22Rv1 (cell line): ENCODE measurements at regions not wholly inside any gene's neighbourhood (a gene's known extent, or its start where the extent isn't known, plus 50 kb on each side); places are given as distances from the start of the nearest gene placed in this dataset.

Experiments
- ZFX ChIP-seq: fragments of 450-650 bp; IDR thresholded peaks from 2 replicates; pipeline ENCODE4 v1.6.1; 2017; ENCODE audit warnings: antibody characterized with exemption, borderline replicate concordance
- TF ChIP-seq, protein P1 (sequence below): fragments of 450-650 bp; IDR thresholded peaks from 2 replicates; pipeline ENCODE4 v1.5.1; 2017; ENCODE audit warnings: mild to moderate bottlenecking

GRCh38 chr6:77181749-77182148 is 281.5 kb downstream of the HTR1B start:
- TF ChIP-seq, protein P1, sequence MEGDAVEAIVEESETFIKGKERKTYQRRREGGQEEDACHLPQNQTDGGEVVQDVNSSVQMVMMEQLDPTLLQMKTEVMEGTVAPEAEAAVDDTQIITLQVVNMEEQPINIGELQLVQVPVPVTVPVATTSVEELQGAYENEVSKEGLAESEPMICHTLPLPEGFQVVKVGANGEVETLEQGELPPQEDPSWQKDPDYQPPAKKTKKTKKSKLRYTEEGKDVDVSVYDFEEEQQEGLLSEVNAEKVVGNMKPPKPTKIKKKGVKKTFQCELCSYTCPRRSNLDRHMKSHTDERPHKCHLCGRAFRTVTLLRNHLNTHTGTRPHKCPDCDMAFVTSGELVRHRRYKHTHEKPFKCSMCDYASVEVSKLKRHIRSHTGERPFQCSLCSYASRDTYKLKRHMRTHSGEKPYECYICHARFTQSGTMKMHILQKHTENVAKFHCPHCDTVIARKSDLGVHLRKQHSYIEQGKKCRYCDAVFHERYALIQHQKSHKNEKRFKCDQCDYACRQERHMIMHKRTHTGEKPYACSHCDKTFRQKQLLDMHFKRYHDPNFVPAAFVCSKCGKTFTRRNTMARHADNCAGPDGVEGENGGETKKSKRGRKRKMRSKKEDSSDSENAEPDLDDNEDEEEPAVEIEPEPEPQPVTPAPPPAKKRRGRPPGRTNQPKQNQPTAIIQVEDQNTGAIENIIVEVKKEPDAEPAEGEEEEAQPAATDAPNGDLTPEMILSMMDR, result no peak
- TF ChIP-seq ZFX, result no peak
